HK-2 (cell line): ENCODE measurements at regions not wholly inside any gene's neighbourhood (a gene's known extent, or its start where the extent isn't known, plus 50 kb on each side); places are given as distances from the start of the nearest gene placed in this dataset.

ENCODE experiments used
- DNase-seq: peaks from one replicate; pipeline ENCODE4 v3.0.0-alpha.2; 2018; ENCODE audit not compliant: unreplicated experiment

DNA sequence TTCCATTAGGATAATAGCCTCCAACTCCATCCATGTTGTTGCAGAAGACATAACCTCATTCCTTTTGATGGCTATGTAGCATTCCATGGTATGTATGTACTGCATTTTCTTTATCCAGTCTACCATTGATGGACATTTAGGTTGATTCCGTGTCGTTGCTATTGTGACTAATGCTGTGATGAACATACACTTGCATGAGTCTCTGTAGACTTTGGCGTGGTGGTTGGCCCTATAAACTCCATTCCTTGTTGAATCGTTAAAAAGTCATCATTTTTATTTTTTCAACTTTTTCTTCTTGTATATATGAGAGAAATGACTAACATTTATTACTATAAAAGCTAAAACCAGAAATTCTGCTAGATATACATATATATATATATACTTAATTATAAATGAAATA is 1491.9 kb upstream of the CDH6 start:
- no peak for DNase-seq

DNA sequence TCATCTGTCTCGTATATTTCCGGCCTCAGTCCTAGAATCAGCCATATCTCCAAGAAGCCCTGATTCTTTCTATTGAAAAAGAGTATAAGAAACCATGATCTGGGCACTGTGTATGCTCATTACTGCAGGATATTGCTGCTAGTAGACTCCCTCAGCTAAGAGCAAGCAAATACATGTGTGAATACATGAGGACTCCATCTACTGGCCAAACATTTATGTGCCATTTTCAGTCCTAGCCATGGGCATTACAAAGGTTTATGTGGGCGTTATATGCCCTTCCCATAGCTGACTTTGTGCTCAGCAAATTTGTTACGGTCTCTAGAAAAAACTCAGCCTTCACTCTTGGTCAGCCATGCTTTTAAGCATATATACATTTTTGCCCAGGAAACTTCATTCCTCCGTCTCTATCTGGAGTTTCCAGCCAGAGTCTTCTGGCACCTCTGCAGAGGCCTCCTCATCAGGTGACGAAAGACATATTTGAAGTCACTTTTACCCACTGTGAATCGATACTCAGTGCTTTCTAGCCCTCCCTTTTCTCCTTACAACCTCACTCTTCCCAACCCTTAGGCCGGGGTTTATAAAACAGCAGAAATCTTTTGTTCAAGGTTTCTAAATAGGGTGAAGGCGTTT is 1495.6 kb upstream of the CDH6 start:
- no peak for DNase-seq

DNA sequence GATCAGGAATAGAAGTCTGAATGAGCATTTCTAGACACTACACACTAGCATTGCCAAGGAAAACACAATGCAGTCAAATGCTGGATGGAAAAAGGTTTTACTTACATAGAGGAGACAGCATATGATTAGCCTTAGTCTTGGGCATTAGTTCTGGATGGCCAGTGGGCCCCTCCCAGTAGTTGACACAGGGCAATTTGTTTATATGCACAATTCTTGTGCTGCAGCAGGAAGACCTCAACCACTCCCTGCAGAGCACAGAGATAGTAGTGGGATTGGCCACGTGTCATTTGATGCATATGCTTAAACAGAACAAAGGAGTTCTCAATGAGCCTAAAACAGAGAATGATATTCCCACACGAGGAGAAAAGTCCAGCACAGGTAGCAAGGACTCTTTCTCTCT is 1496.2 kb upstream of the CDH6 start:
- no peak for DNase-seq

DNA sequence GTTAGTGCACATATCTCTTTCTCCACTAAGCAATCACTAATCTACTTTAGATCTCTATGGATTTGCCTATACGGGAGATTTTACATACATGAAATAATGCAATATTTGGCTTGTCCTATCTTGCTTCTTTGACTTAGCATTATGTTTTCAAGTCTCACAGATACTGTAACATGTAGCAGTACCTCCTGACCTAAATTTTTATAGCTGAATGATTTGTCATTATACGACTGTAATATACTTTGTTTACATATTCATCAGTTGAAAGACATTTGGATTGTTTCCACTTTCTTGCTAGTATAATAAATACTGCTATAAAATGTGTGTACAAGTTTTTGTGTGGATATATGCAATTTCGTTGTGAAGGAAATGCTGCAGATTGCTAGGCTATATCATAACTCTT is 1520.8 kb upstream of the CDH6 start:
- DNase-seq: no peak

DNA sequence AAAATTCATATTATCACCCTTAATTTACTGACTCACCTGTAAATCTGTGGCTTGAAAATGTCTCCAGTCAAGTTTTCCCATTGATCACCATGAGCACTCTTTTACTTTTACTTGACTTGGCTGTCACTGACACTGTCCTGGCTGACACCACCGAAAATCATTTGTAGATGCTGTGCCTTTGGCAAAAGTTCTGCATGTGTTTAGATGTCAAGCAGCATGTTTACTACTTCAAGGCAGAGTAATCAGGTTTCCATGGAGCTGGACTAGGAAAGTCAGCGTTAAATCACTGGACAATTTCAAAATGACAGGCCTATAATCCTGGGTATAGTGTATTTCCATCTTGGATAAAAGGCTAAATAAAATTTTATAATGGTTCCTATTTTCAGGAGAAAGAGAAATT is 1530.6 kb upstream of the CDH6 start:
- DNase-seq: no peak

DNA sequence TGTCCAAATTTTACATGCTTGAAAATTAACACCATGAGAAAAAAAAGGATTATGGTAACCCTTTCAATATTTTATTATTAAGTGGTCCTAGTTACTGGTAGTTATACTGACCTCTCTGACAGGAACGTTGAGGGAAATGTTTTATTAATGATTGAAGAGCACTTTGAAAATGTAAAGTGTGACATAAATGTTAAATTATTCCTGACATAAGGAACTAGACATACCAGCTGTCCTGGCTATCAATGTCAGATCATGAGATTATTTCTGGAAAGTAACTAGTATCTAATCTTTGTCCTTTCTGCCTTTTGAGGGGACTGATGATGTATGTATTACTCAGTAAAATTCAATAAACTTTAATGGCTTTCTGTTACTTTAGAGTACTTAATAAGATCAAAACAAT is 1538.5 kb upstream of the CDH6 start:
- no peak for DNase-seq

DNA sequence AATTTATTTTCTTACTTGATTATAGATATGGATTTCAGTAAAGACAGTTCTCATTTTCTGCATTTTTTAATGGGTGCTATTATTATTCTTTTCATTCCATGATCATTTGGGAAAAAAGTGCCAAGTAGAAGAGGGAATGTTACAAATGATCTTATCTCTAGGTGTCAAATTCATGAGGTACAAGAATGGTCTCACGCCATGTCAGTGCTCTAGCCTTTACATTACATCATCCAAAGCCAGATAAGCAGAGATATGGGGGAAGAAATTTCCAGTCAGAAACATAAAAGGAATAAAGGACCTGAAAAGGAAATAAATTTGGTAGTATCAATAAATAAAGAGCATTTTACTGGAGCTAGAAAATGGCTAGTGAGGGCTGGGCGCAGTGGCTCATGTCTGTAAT is 1544.2 kb upstream of the CDH6 start:
- DNase-seq: no peak

DNA sequence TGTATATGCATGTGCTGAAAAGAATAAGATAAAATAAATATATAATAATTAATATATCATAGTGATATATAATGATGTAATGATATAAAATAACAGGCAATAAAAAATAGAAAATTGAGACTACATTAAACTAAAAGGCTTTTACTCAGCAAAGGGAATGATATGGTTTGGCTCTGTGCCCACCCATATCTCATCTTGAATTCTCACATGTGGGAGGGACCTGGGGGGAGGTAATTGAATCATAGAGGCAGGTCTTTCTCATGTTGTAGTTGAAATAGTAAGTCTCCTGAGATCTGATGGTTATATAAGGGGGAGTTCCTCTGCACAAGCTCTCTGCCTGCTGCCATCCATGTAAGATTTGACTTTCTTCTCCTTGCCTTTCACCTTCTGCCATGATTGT is 1550.9 kb upstream of the CDH6 start:
- DNase-seq: no peak

DNA sequence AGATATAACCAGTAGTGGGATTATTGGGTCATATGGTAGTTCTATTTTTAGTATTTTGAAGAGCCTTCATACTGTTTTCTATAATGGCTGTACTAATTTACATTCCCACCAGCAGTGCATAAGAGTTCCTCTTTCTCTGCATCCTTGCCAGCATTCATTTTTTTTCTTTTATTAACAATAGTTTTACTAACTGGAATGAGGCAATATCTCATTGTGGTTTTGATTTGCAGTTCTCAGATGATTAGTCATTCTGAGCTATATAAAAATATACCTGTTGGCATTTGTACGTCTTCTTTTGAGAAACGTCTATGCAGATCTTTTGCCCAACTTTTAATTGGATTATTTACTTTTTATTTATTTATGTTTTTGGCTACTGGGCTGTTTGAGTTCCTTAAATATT is 1579.3 kb upstream of the CDH6 start:
- DNase-seq: no peak

DNA sequence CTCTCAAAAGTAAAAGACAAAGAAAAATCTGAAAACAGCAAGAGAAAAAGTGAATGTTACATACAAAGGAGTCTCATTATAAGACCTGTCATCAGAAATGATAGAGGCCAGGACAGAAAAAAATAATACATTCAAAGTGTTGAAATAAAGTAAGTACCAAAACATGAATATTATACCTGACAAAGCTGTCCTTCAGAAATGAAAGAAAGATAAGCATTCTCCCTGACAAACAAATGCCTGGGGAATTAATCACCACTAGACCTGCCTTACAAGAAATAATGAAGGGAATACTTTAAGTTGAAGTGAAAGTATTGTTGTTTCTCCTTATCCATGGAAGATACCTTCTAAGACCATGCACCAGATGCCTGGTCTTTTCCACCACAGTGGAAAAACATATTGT is 1605.2 kb upstream of the CDH6 start:
- DNase-seq: no peak

DNA sequence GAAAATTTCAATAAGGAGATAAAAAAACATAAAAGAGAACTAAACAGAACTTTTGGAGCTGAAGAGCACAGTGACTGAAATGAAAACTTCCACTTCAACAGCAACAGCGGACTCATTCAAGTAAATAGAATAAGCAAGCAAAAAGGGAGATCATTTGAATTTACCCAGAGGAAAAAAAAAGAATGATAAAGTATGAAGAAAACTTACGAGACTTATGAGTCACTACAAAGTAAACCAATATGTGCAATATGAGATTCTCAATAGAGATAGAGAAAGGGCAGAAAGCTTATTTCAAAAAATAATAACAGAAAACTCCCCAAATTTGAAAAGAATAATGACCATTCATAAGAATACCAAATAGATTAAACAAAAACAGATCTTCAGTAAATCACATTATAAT is 1605.7 kb upstream of the CDH6 start:
- no peak for DNase-seq

DNA sequence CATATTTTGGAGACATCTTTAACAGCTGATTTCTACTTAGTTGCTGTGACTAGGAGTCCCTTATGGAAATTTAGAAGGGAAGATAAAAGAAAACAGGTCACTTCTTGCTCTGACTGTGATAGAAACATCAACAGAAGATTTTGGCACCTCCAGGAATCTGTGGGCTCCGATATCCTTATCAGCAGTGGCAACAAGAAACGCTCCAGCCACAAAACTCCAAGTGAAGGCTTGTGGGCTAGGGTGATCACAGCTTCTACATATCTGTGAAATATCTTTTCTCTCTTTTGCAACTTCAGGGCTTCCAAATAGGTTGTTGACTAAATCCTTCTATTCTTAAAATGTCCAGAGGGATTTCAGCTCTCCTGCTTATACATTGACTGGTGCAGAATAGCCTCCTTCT is 1625.5 kb upstream of the CDH6 start:
- DNase-seq: no peak

DNA sequence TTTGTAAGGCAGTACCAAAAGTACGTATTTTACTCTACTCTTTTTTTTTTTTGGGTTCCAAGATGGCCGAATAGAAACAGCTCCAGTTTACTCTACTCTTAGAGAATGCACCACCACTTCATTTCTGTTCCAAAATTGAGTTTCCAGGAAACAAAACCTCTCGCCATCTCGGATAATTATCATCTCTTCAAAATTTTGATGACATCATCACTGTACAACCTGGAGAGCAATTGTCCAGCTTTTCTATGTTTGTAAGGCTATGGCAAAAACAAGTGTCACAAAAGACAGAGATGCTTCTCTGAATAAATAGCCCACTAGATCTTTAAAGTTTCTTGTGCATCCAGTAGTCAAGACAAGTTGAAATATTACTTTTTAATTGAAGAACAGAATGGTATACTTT is 1631.9 kb upstream of the CDH6 start:
- no peak for DNase-seq

DNA sequence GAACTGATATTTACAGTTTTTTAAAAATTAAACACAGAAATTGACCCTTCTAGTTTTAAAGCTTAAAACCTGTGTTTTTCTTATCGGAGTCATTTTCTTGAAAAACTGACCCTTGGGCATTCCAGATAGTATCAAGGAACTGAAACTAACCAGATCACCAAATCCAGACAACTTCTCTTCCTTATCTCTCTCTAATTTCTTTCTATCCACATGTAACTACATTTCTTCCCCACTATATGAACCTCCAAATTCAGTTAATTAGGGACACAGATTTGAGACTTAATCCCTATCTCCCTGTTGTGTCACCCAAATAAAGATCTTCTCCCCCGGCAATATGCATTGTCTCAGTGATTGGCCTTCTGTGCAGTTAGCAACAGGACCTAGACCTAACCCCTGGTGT is 1643.0 kb upstream of the CDH6 start:
- no peak for DNase-seq

DNA sequence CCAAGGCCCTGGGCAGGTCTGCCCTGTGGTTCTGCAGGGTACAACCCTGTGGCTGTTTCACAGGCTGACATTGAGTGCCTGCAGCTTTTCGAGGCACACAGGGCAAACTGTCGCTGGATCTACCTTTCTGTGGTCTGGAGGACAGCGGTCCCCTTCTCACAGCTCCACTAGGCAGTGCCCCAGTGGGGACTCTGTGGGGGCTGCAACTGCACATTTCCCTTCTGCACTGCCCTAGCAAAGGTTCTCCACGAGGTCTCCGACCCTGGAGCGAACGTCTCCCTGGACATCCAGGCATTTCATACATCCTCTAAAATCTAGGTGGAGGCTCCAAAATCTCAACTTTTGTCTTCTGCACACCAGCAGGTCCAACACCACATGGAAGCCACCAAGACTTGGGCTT is 1645.2 kb upstream of the CDH6 start:
- DNase-seq: no peak

DNA sequence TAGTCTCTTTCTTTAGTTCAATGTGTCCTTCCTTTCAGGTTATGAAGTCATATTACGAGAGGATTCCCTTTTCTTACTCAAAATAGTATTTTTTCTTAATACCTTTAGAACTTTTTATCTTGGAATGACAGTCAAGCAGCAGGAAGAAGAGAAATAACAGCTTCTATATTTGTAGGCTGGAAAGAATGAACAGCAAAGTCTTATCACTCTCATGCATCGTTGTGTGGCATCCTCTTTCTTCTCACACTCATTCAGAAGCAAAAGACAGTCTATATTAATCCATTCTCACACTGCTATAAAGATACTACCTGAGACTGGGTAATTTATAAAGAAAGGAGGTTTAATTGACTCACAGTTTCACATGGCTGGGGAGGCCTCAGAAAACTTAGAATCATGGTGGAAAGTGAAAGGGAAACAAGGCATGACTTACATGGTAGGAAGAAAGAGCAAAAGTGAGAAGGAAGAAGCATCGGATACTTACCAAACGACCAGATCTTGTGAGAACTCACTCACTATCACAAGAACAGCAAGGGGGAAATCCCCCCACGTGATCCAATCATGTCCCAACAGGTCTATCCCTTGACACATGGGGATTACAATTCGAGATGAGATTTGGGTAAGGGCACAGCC is 1646.1 kb upstream of the CDH6 start:
- DNase-seq: no peak

DNA sequence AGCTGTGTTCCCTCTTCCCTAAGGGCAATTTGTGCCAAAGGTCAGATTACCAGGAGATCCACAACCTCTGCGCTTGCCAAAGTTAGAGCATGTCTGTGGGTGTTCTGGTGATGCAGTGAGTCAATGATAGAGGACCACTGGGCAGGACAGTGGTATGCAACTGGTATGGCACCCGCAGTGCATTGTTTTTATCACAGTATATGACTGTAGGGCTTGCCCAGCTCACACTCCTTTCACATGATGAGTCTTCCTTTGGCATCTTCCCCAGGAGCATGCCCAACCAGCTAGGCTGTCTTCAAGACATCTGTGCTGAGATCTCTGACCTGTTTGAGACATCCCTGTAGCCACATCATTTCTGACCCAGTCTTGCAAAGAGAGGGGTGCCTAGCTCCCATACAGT is 1650.0 kb upstream of the CDH6 start:
- no peak for DNase-seq

DNA sequence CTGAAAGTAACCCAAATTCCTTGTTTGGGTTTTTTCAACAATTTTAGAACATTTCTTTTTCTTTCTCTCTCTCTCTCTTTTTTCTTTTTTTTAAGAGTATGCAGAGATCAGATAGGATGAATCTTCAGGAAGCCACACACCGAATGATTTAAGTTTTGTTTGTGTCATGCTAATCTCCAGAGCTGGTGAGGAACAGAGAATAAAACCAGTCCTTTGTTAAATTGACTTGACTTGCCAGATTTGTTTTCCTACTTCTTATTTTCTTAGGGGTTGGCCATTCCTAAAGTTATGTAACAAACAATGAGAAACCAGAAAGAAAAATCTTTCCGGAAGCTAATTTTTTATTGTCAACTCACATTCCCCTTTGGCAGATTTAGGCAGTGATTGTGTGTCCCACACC is 1669.3 kb upstream of the CDH6 start:
- DNase-seq: no peak

DNA sequence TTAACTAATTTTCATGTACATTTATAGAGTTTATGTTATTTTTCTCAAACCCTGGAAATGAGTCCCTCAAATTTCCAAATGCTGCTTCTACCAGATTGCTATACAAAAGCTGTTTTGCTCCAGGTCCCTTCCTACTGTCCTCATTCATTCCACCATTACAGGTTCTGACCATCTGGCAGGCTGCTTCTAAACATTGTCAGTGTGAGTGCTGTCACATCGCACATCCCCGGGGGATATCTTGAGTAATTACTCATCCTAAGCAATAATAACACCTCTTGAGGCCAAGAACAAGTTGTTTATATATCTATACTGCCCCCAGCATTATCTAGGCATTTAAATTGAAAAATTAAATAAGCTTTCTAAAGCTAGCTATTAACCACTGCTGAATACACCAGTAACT is 1675.3 kb upstream of the CDH6 start:
- DNase-seq: no peak

DNA sequence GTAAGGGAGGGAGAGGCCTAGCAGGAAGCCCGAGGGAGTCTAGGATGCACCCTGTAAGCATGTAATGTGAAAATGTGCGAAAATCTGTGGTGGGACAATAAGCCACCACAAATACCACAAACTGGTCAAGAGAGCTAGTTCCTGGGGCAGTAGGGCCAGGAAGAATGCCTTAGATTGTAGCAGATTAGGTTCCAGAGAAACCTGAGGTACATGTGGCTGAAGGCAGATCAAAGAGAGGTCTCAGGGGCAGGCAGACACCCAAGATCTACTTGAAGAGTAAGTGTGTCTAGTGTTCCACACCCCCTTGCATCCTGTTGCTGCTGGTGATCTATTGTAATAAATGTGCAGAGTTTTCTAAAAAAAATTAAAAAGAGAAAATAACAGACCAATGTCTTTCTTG is 1677.3 kb upstream of the CDH6 start:
- DNase-seq: no peak

DNA sequence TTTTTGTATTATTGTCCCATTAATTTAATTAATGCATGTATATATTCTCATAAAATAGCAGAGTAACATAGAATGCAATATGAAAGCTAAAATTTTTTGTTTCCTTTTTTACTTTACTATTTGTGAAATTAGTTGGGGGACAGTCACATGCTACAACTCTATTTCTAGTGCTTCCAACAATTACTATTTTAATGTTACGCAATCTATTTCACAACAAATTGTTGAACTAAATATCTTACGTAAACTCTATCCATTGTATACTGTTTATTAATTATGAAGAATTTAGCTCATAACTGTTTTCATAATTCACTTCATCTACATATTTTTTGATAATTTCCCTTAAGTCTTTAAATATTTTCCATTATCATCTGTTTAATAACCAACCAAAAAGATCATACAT is 1685.4 kb upstream of the CDH6 start:
- DNase-seq: no peak

DNA sequence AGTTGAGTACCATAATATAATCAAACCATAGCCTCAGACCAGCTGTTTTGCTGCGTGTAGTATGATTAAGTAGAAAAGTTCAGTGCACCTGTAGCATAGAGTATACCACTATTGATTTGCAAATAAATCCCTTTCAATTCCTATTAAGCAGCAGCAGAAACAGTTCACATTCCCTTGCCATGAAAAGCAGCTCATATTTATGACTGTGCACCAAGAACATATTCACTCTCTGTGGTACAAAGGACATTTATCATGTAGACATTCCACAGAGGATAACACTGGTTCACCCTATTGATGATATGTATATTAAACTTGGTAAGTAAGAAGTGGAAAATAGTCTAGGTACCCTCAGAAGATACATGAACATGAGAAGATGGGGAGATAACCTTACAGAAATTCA is 1689.1 kb upstream of the CDH6 start:
- no peak for DNase-seq

DNA sequence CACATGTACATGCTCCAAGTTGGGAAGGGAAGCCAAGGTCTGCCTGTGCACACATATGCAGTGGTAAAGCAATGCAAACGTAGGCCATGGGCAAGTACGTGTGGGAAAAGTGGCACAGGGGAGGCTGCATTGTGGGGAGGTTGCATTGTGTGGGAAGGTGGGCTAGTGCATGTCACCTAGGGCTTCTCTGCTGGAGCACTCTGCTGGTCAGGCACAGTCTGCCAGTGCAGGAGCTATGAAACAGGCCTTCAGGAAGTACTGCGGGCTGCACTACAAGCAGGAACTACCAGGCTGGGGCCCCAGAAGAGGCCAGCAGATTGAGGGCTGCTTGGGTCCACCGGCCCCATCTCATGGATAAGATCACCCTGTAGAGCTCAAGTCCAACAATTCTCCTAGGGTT is 1694.6 kb upstream of the CDH6 start:
- no peak for DNase-seq

DNA sequence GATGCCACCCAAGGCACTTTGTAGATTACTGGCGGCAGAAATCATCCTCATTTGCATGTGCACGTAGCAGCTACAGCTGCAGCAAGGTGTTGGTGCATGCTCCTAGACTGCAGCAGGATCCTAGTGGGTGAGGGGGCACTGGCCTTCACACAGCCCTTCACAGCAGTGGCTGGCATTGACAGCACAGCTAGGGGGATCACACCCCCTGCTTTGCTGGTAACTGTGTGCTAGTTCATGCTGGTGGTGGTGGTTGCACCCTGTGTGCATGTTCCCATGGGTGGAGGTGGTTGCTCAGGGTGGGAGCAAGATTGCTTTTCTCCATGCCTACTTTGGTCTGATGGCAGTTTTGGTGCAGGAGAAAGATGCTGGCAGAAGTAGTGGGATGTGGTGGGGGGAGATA is 1695.1 kb upstream of the CDH6 start:
- no peak for DNase-seq
